Astrocyte (in vitro differentiated cells and primary cell): ENCODE measurements at regions not wholly inside any gene's neighbourhood (a gene's known extent, or its start where the extent isn't known, plus 50 kb on each side); places are given as distances from the start of the nearest gene placed in this dataset.

ENCODE experiments used
- DNase-seq: peaks from one replicate; pipeline ENCODE4 v3.0.0-alpha.2; 2010; ENCODE audit warnings: low read depth
- FAIRE-seq: peaks from 2 replicates; lab custom pipeline; 2011; peaks lifted over from hg19 to GRCh38; lab: Jason Lieb, UNC
- H2AFZ ChIP-seq: 2 replicates; pipeline ENCODE4 v1.6.0; 2012; ENCODE audit warnings: low read depth, low read length, inconsistent platforms
- H3K27ac ChIP-seq: 2 replicates; pipeline ENCODE4 v1.5.1; 2011; ENCODE audit warnings: low read depth, low read length, inconsistent platforms
- H3K27me3 ChIP-seq: 2 replicates; pipeline ENCODE4 v1.6.0; 2011; ENCODE audit warnings: low read length, inconsistent platforms; ENCODE audit not compliant: insufficient read depth
- H3K36me3 ChIP-seq: 2 replicates; pipeline ENCODE4 v1.5.1; 2011; ENCODE audit warnings: low read length, inconsistent platforms; ENCODE audit not compliant: insufficient read depth
- H3K4me1 ChIP-seq: 2 replicates; pipeline ENCODE4 v1.5.1; 2011; ENCODE audit warnings: low read length, inconsistent platforms; ENCODE audit not compliant: insufficient read depth
- H3K4me2 ChIP-seq: 2 replicates; pipeline ENCODE4 v1.6.0; 2012; ENCODE audit warnings: low read length, inconsistent platforms
- H3K4me3 ChIP-seq: 2 replicates; pipeline ENCODE4 v1.5.1; 2011; ENCODE audit warnings: low read depth, mild to moderate bottlenecking, low read length, inconsistent platforms; ENCODE audit not compliant: insufficient read depth
- H3K79me2 ChIP-seq: 2 replicates; pipeline ENCODE4 v1.6.0; 2012; ENCODE audit warnings: mild to moderate bottlenecking, low read length, inconsistent platforms; ENCODE audit not compliant: insufficient read depth
- H3K9ac ChIP-seq: 2 replicates; pipeline ENCODE4 v1.6.0; 2012; ENCODE audit warnings: mild to moderate bottlenecking, low read length, inconsistent platforms
- H3K9me3 ChIP-seq: 2 replicates; pipeline ENCODE4 v1.5.1; 2012; ENCODE audit warnings: low read depth, mild to moderate bottlenecking, low read length, inconsistent platforms; ENCODE audit not compliant: insufficient read depth
- H4K20me1 ChIP-seq: 2 replicates; pipeline ENCODE4 v1.6.0; 2012; ENCODE audit warnings: low read length, inconsistent platforms; ENCODE audit not compliant: insufficient read depth
- H3K27ac Mint-ChIP-seq: one replicate; pipeline ENCODE4 v1.8.0; 2021; ENCODE audit warnings: mild to moderate bottlenecking, mixed read lengths; ENCODE audit not compliant: unreplicated experiment
- H3K27me3 Mint-ChIP-seq: one replicate; pipeline ENCODE4 v1.8.0; 2021; ENCODE audit warnings: low read depth, mixed read lengths; ENCODE audit not compliant: unreplicated experiment
- H3K36me3 Mint-ChIP-seq: one replicate; pipeline ENCODE4 v1.8.0; 2021; ENCODE audit warnings: low read depth, mixed read lengths; ENCODE audit not compliant: unreplicated experiment
- H3K4me1 Mint-ChIP-seq: one replicate; pipeline ENCODE4 v1.8.0; 2021; ENCODE audit warnings: low read depth, mixed read lengths; ENCODE audit not compliant: unreplicated experiment
- H3K4me3 Mint-ChIP-seq: one replicate; pipeline ENCODE4 v1.8.0; 2021; ENCODE audit warnings: mild to moderate bottlenecking, moderate library complexity, mixed read lengths; ENCODE audit not compliant: unreplicated experiment
- H3K9me3 Mint-ChIP-seq: one replicate; pipeline ENCODE4 v1.8.0; 2021; ENCODE audit warnings: mild to moderate bottlenecking, mixed read lengths; ENCODE audit not compliant: unreplicated experiment
- EZH2 ChIP-seq: IDR thresholded peaks from 2 replicates; pipeline ENCODE4 v1.6.1; 2012; ENCODE audit warnings: mild to moderate bottlenecking, low read length, inconsistent platforms; ENCODE audit not compliant: insufficient read depth
- TF ChIP-seq, protein P1 (sequence below): IDR thresholded peaks from 2 replicates; pipeline ENCODE4 v1.5.1; 2011; ENCODE audit warnings: low read depth, mild to moderate bottlenecking, inconsistent platforms, low read length, moderate library complexity; ENCODE audit not compliant: insufficient read depth

DNA sequence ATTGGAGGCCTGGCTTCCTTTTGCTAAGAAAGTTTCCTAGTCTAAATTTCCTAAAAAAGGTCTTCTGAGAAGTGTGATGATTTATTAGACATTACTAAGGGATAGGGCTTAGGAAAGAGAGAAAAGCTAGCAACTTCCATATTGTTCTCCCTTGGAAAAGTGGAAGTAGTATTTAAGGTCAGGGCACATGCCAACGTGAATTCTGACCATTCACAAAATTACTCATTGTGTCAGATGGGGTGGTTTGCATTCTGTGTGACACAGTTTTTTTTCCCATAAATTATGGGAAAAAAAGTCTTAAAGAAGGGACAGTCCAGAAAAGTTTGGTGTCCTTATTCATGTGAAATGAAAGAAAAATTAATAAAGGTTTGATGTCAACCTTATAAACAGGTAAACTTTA, 110.0 kb upstream of the ARRDC3 start:
- Histone ChIP-seq H3K4me1 (no peaks in the 10 kb centered on the region), H3K79me2 (no peaks in the 10 kb centered on the region), H3K36me3 (no peaks in the 10 kb centered on the region), H3K9me3 (no peaks in the 10 kb centered on the region), H3K27me3 (no peaks in the 10 kb centered on the region), H3K4me3 (no peak overlapping the region), H2AFZ (no peak overlapping the region), H3K4me2 (no peak overlapping the region), H4K20me1 (no peaks in the 10 kb centered on the region), H3K27ac (no peak overlapping the region), H3K9ac (no peak overlapping the region)
- Mint-ChIP-seq H3K4me3 (no peak overlapping the region), H3K27me3 (no peaks in the 10 kb centered on the region), H3K27ac (no peak overlapping the region), H3K4me1 (no peaks in the 10 kb centered on the region), H3K36me3 (no peaks in the 10 kb centered on the region), H3K9me3 (peaks cover 3% of the 10 kb centered on the region)
- TF ChIP-seq, protein P1, sequence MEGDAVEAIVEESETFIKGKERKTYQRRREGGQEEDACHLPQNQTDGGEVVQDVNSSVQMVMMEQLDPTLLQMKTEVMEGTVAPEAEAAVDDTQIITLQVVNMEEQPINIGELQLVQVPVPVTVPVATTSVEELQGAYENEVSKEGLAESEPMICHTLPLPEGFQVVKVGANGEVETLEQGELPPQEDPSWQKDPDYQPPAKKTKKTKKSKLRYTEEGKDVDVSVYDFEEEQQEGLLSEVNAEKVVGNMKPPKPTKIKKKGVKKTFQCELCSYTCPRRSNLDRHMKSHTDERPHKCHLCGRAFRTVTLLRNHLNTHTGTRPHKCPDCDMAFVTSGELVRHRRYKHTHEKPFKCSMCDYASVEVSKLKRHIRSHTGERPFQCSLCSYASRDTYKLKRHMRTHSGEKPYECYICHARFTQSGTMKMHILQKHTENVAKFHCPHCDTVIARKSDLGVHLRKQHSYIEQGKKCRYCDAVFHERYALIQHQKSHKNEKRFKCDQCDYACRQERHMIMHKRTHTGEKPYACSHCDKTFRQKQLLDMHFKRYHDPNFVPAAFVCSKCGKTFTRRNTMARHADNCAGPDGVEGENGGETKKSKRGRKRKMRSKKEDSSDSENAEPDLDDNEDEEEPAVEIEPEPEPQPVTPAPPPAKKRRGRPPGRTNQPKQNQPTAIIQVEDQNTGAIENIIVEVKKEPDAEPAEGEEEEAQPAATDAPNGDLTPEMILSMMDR: no peak
- TF ChIP-seq EZH2: no peak
- DNase-seq: no peak
- no peak for FAIRE-seq

GRCh38 chr5:91491229-91491628, 108.1 kb upstream of the ARRDC3 start:
- no peaks in the 10 kb centered on the region for H3K4me1 ChIP-seq
- no peak overlapping the region for H3K9ac ChIP-seq
- no peak for DNase-seq
- no peak for FAIRE-seq
- no peaks in the 10 kb centered on the region for H3K79me2 ChIP-seq
- no peaks in the 10 kb centered on the region for H3K27me3 ChIP-seq
- no peaks in the 10 kb centered on the region for H3K27me3 Mint-ChIP-seq
- H3K27ac Mint-ChIP-seq: no peak overlapping the region
- no peaks in the 10 kb centered on the region for H3K4me1 Mint-ChIP-seq
- H3K4me2 ChIP-seq: no peak overlapping the region
- no peak overlapping the region for H2AFZ ChIP-seq
- H3K36me3 Mint-ChIP-seq: no peaks in the 10 kb centered on the region
- no peaks in the 10 kb centered on the region for H4K20me1 ChIP-seq
- no peak overlapping the region for H3K27ac ChIP-seq
- H3K4me3 Mint-ChIP-seq: no peak overlapping the region
- H3K4me3 ChIP-seq: no peak overlapping the region
- no peaks in the 10 kb centered on the region for H3K36me3 ChIP-seq
- TF ChIP-seq EZH2: no peak
- TF ChIP-seq, protein P1: no peak
- H3K9me3 ChIP-seq: no peaks in the 10 kb centered on the region
- peaks cover 4% of the 10 kb centered on the region for H3K9me3 Mint-ChIP-seq

DNA sequence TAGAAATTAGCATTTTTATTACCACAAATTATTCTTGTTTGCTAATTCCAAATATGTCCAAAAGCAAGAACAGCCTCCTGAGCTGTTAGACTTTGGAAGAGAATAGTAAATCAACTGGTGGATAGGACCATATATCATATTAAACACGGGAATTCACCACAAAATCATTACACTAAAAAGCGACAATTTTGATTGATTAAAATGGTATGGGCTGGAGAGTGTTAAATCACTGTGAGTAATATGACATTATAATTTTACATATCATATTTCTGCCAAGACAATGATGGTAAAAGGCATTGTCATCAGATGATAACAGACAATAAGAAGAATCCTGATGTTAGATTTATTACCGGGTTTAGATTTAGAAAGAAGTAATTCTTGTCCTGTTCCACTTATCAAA, 107.2 kb upstream of the ARRDC3 start:
- no peak for DNase-seq
- no peak for FAIRE-seq
- no peak overlapping the region for H3K27ac Mint-ChIP-seq
- H3K4me3 Mint-ChIP-seq: no peak overlapping the region
- Histone ChIP-seq H3K27me3 (no peaks in the 10 kb centered on the region), H3K4me3 (no peak overlapping the region), H4K20me1 (no peaks in the 10 kb centered on the region), H2AFZ (no peak overlapping the region), H3K27ac (no peak overlapping the region), H3K9ac (no peak overlapping the region), H3K79me2 (no peaks in the 10 kb centered on the region), H3K4me1 (no peaks in the 10 kb centered on the region), H3K36me3 (no peaks in the 10 kb centered on the region), H3K9me3 (no peaks in the 10 kb centered on the region), H3K4me2 (no peak overlapping the region)
- H3K4me1 Mint-ChIP-seq: no peaks in the 10 kb centered on the region
- H3K9me3 Mint-ChIP-seq: peaks cover 4% of the 10 kb centered on the region
- TF ChIP-seq, protein P1: no peak
- TF ChIP-seq EZH2: no peak
- H3K27me3 Mint-ChIP-seq: no peaks in the 10 kb centered on the region
- H3K36me3 Mint-ChIP-seq: no peaks in the 10 kb centered on the region
